Adrenal gland (tissue), 9 donors: ENCODE measurements at regions not wholly inside any gene's neighbourhood (a gene's known extent, or its start where the extent isn't known, plus 50 kb on each side); places are given as distances from the start of the nearest gene placed in this dataset.

Experiments used
- DNase-seq, 7 donors: peaks; one replicate each; pipeline ENCODE4 v3.0.0-alpha.2; 2019 to 2020
- H3K27ac ChIP-seq, 5 donors: fragments of 200-600 bp; sonication (generic) in 4 of 5; 1 replicate in 3 of 5; 2 replicates in 2 of 5; pipeline versions ENCODE4 v1.5.1 to v1.8.0; 2016 to 2020; ENCODE audit warnings: mild to moderate bottlenecking in 1 of 5
- H3K27me3 ChIP-seq: fragments of 200-600 bp; 2 replicates; pipeline ENCODE4 v1.8.0; 2021
- H3K36me3 ChIP-seq, 2 donors: fragments of 200-600 bp; replicated peaks in 1 of 2; 1 replicate in 1 of 2; 2 replicates in 1 of 2; pipeline versions ENCODE4 v1.5.1 to v1.8.0; 2018 to 2022
- H3K4me1 ChIP-seq, 2 donors: fragments of 200-600 bp; replicated peaks in 1 of 2; 1 replicate in 1 of 2; 2 replicates in 1 of 2; pipeline versions ENCODE4 v1.5.1 to v1.8.0; 2018 to 2021
- H3K4me3 ChIP-seq, 4 donors: fragments of 200-600 bp; sonication (generic) in 3 of 4; one replicate each; pipeline ENCODE4 v1.5.1; 2016 to 2018
- H3K9me3 ChIP-seq, 3 donors: fragments of 200-600 bp; sonication (generic) in 1 of 3; replicated peaks in 1 of 3; 1 replicate in 2 of 3; 2 replicates in 1 of 3; pipeline versions ENCODE4 v1.5.1 to v1.8.0; 2016 to 2021
- CTCF ChIP-seq, 6 experiments: fragments of 450-650 bp in 4 of 6; fragments of 200-600 bp in 2 of 6; sonication (generic) in 1 of 6; IDR thresholded peaks; 1 replicate in 5 of 6; 2 replicates in 1 of 6; pipeline versions ENCODE4 v1.5.1 to v1.8.0; 2016 to 2021; ENCODE audit warnings: antibody characterized with exemption in 6 of 6, mild to moderate bottlenecking in 2 of 6, moderate library complexity in 1 of 6
- POLR2A ChIP-seq, 2 donors: fragments of 450-650 bp; IDR thresholded peaks; one replicate each; pipeline ENCODE4 v1.6.1; 2017; ENCODE audit warnings: antibody characterized with exemption in 2 of 2, mild to moderate bottlenecking in 2 of 2, moderate library complexity in 1 of 2
- WGBS, 4 donors: extraction: QIAGEN DNeasy Blood & Tissue Kit in 2 of 4; methylation state at CpG; one replicate each; pipeline versions ENCODE4 v1.1.5 to v1.1.7; 2013 to 2017; 5-methylcytosine and 5-hydroxymethylcytosine counted together
- intact Hi-C, 2 donors: fragments of 100-400 bp; cut with DNase I; formaldehyde crosslinking; loops; one replicate each; pipeline versions ENCODE4 v1.14.1 to v1.15.0; 2022 to 2023
- donor health status: healthy with polysubstance abuse.
- donor health status: Bipolar disorder and iron deficiency.
- donor health status: DM: yes; HTN: yes; CAD: no.
- donor health status: DM: no; HTN: no; CAD: no.
- donor health status: DM: no; HTN: no; CAD: no.

DNA sequence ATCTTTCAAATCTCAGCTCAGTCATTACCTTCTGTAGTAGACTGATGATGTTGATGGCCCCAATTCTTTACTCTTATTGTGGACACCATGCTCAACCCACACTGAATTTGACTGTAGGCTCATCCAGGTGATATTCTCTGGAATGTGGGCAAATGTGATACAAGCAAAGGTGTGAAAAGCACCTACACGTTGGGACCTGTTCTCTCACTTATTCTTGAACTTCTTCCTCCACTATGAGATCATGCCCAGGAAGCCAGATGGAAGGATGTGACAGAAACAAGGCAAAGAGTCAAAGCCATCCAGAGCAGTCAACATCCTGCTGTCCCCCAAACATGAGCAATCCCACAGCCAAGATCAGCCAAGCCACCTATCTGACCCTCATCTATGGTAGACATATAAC, 471.2 kb upstream of the UBE2E2 start:
- DNase-seq: no peak
- Histone ChIP-seq H3K27ac (no peak overlapping the region), H3K4me1 (no peaks in the 10 kb centered on the region), H3K36me3 (no peaks in the 10 kb centered on the region), H3K27me3 (no peaks in the 10 kb centered on the region), H3K4me3 (no peak overlapping the region), H3K9me3 (no peaks in the 10 kb centered on the region)
- intact Hi-C loops: no loop called here
- TF ChIP-seq CTCF (IDR thresholded peaks at IDR 0.05): no peak
- TF ChIP-seq POLR2A (IDR thresholded peaks at IDR 0.05): no peak
- 48 to 50% (median 49%) methylated on average over 1 of the region's 1 CpG for WGBS, 4 donors

DNA sequence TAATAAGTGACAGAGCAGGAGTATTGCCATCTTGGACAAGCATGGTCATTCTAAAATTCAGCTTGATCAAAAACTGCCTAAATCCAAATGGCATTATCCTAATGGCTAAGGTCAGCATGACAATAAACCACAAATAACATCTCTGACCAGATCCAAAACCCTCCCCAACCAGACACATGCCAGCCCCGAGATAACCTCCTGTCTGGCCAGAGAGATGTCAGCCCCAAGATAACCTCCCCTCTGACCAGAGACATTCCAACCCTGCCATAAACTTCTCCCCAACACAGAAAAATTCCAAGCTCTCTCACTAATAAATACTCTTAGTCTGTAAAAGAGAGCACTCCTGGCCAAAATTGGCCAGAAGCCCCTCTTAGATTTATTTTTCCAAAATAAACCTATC, 470.5 kb upstream of the UBE2E2 start:
- H3K9me3 ChIP-seq: no peaks in the 10 kb centered on the region
- WGBS, 4 donors: 20 to 33% (median 29%) methylated on average over 1 of the region's 1 CpG
- no peak overlapping the region for H3K27ac ChIP-seq
- TF ChIP-seq CTCF (IDR thresholded peaks at IDR 0.05): no peak
- no peaks in the 10 kb centered on the region for H3K27me3 ChIP-seq
- DNase-seq: no peak
- no peaks in the 10 kb centered on the region for H3K4me1 ChIP-seq
- no peak overlapping the region for H3K4me3 ChIP-seq
- no peaks in the 10 kb centered on the region for H3K36me3 ChIP-seq
- intact Hi-C loops: no loop called here

DNA sequence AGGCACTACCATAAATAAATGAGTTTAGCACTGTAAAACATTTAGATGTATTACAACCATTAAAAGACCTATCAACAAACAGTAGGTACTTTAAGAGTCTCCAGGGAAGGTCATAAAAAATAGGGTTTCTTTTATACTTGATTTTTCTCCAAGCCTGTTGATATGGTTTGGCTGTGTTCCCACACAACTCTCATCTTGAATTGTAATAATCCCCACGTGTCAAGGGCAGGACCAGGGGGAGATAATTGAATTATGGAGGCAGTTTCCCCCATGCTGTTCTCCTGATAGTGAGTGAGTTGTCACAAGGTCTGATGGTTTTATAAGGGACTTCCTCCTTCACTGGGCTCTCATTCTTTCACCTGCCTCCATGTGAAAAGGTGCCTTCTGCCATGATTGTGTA, 468.9 kb upstream of the UBE2E2 start:
- no peak for DNase-seq
- no peaks in the 10 kb centered on the region for H3K36me3 ChIP-seq
- H3K27ac ChIP-seq: no peak overlapping the region
- TF ChIP-seq CTCF (IDR thresholded peaks at IDR 0.05) (no peak), POLR2A (IDR thresholded peaks at IDR 0.05) (no peak)
- H3K4me1 ChIP-seq: no peaks in the 10 kb centered on the region
- no peaks in the 10 kb centered on the region for H3K9me3 ChIP-seq
- no peak overlapping the region for H3K4me3 ChIP-seq
- WGBS, 4 donors: 7 to 21% (median 9%) methylated on average over 1 of the region's 1 CpG
- no peaks in the 10 kb centered on the region for H3K27me3 ChIP-seq
- intact Hi-C loops: no loop called here

GRCh38 chr3:22734756-22735155, 468.4 kb upstream of the UBE2E2 start:
- no peaks in the 10 kb centered on the region for H3K36me3 ChIP-seq
- 67 to 71% (median 68%) methylated on average over 2 of the region's 2 CpGs for WGBS, 4 donors
- H3K4me3 ChIP-seq: no peak overlapping the region
- TF ChIP-seq POLR2A (IDR thresholded peaks at IDR 0.05): no peak
- no peak for TF ChIP-seq CTCF (IDR thresholded peaks at IDR 0.05)
- no peak overlapping the region for H3K27ac ChIP-seq
- no peaks in the 10 kb centered on the region for H3K4me1 ChIP-seq
- DNase-seq: no peak
- intact Hi-C loops: no loop called here
- no peaks in the 10 kb centered on the region for H3K27me3 ChIP-seq
- no peaks in the 10 kb centered on the region for H3K9me3 ChIP-seq
